H9 (cell line): ENCODE measurements at regions not wholly inside any gene's neighbourhood (a gene's known extent, or its start where the extent isn't known, plus 50 kb on each side); places are given as distances from the start of the nearest gene placed in this dataset.

ENCODE experiments used
- DNase-seq: peaks from one replicate; pipeline ENCODE4 v3.0.0-alpha.2; 2017
- H2AFZ ChIP-seq: one replicate; pipeline ENCODE4 v1.6.1; 2013; ENCODE audit warnings: mild to moderate bottlenecking, low read length, control low read depth, moderate library complexity
- H2AK5ac ChIP-seq: 2 replicates; pipeline ENCODE4 v1.6.1; 2013; ENCODE audit warnings: low read length, control low read depth, mixed read lengths; ENCODE audit not compliant: insufficient read length
- H2BK120ac ChIP-seq: one replicate; pipeline ENCODE4 v1.6.1; 2013; ENCODE audit warnings: low read depth, mild to moderate bottlenecking, low read length, control low read depth, inconsistent platforms; ENCODE audit not compliant: poor library complexity, severe bottlenecking
- H2BK12ac ChIP-seq: 2 replicates; pipeline ENCODE4 v1.6.1; 2013; ENCODE audit warnings: low read length, control low read depth, mixed read lengths, low read depth; ENCODE audit not compliant: insufficient read length
- H2BK15ac ChIP-seq: 2 replicates; pipeline ENCODE4 v1.6.1; 2013; ENCODE audit warnings: low read depth, low read length, control low read depth
- H2BK20ac ChIP-seq: one replicate; pipeline ENCODE4 v1.6.1; 2013; ENCODE audit warnings: low read depth, mild to moderate bottlenecking, low read length, control low read depth, inconsistent platforms; ENCODE audit not compliant: poor library complexity, severe bottlenecking
- H2BK5ac ChIP-seq: 2 replicates; pipeline ENCODE4 v1.6.1; 2013; ENCODE audit warnings: low read length, control low read depth, mixed read lengths; ENCODE audit not compliant: insufficient read length
- H3K14ac ChIP-seq: 2 replicates; pipeline ENCODE4 v1.6.1; 2013; ENCODE audit warnings: low read length, control low read depth; ENCODE audit not compliant: insufficient read depth
- H3K18ac ChIP-seq: 2 replicates; pipeline ENCODE4 v1.6.1; 2013; ENCODE audit warnings: low read depth, mild to moderate bottlenecking, mixed read lengths, low read length, control low read depth; ENCODE audit not compliant: insufficient read length
- H3K23ac ChIP-seq: 2 replicates; pipeline ENCODE4 v1.6.1; 2013; ENCODE audit warnings: low read length, control low read depth, mixed read lengths, low read depth; ENCODE audit not compliant: insufficient read length
- H3K23me2 ChIP-seq: 2 replicates; pipeline ENCODE4 v1.6.1; 2013; ENCODE audit warnings: low read depth, mild to moderate bottlenecking, mixed read lengths, low read length, control low read depth; ENCODE audit not compliant: insufficient read length, poor library complexity, severe bottlenecking
- H3K27ac ChIP-seq: 2 replicates; pipeline ENCODE4 v1.5.1; 2013; ENCODE audit warnings: low read length, control low read depth, mixed read lengths, low read depth; ENCODE audit not compliant: insufficient read length
- H3K27me3 ChIP-seq: 2 replicates; pipeline ENCODE4 v1.6.1; 2013; ENCODE audit warnings: low read length, control low read depth, inconsistent platforms; ENCODE audit not compliant: insufficient read depth
- H3K4ac ChIP-seq: 2 replicates; pipeline ENCODE4 v1.6.1; 2013; ENCODE audit warnings: low read depth, mild to moderate bottlenecking, control low read depth, inconsistent platforms, low read length, moderate library complexity
- H3K4me1 ChIP-seq: 2 replicates; pipeline ENCODE4 v1.6.1; 2013; ENCODE audit warnings: low read length, control low read depth, inconsistent platforms; ENCODE audit not compliant: insufficient read depth
- H3K4me2 ChIP-seq: 2 replicates; pipeline ENCODE4 v1.6.1; 2013; ENCODE audit warnings: low read length, control low read depth, mixed read lengths; ENCODE audit not compliant: insufficient read length, insufficient read depth
- H3K56ac ChIP-seq: 2 replicates; pipeline ENCODE4 v1.6.1; 2013; ENCODE audit warnings: low read depth, mild to moderate bottlenecking, mixed read lengths, low read length, control low read depth; ENCODE audit not compliant: insufficient read length
- H3K79me1 ChIP-seq: 2 replicates; pipeline ENCODE4 v1.6.1; 2013; ENCODE audit warnings: low read depth, mild to moderate bottlenecking, moderate library complexity, low read length, control low read depth, inconsistent platforms; ENCODE audit not compliant: insufficient read depth, poor library complexity, severe bottlenecking
- H3K79me2 ChIP-seq: 2 replicates; pipeline ENCODE4 v1.6.1; 2013; ENCODE audit warnings: low read length, control low read depth, inconsistent platforms; ENCODE audit not compliant: insufficient read depth
- H3K9ac ChIP-seq: 2 replicates; pipeline ENCODE4 v1.6.1; 2013; ENCODE audit warnings: low read length, control low read depth, mixed read lengths; ENCODE audit not compliant: insufficient read length; ENCODE audit errors: extremely low read depth
- H3K9me3 ChIP-seq: one replicate; pipeline ENCODE4 v1.6.1; 2013; ENCODE audit warnings: low read depth, low read length, inconsistent platforms; ENCODE audit not compliant: control insufficient read depth
- H3T11ph ChIP-seq: one replicate; pipeline ENCODE4 v1.6.1; 2013; ENCODE audit warnings: mild to moderate bottlenecking, low read length, control low read depth, inconsistent platforms
- H4K20me1 ChIP-seq: one replicate; pipeline ENCODE4 v1.6.1; 2013; ENCODE audit not compliant: control insufficient read depth, insufficient read length, insufficient read depth
- H4K5ac ChIP-seq: 2 replicates; pipeline ENCODE4 v1.6.1; 2013; ENCODE audit warnings: low read depth, mild to moderate bottlenecking, mixed read lengths, low read length, control low read depth; ENCODE audit not compliant: insufficient read length
- H4K8ac ChIP-seq: replicated peaks from 2 replicates; pipeline ENCODE4 v1.6.1; 2013; ENCODE audit warnings: low read length, control low read depth, mixed read lengths, low read depth; ENCODE audit not compliant: insufficient read length
- H4K91ac ChIP-seq: 2 replicates; pipeline ENCODE4 v1.6.1; 2013; ENCODE audit warnings: low read depth, mild to moderate bottlenecking, moderate library complexity, mixed read lengths, low read length, control low read depth; ENCODE audit not compliant: insufficient read length
- H3K27ac Mint-ChIP-seq, 3 experiments: 2 replicates in 2 of 3; 3 replicates in 1 of 3; pipeline ENCODE4 v1.8.0; 2020 to 2021; ENCODE audit warnings: mixed read lengths in 3 of 3, mild to moderate bottlenecking in 1 of 3, moderate library complexity in 1 of 3
- H3K27me3 Mint-ChIP-seq: 2 replicates; pipeline ENCODE4 v1.8.0; 2021; ENCODE audit warnings: low read depth, mild to moderate bottlenecking, moderate library complexity, mixed read lengths
- H3K36me3 Mint-ChIP-seq, 3 experiments: 2 replicates in 2 of 3; 3 replicates in 1 of 3; pipeline ENCODE4 v1.8.0; 2020 to 2021; ENCODE audit warnings: low read depth in 3 of 3, mixed read lengths in 3 of 3; ENCODE audit not compliant: insufficient read depth in 1 of 3
- H3K4me1 Mint-ChIP-seq, 2 experiments: 2 replicates each; pipeline ENCODE4 v1.8.0; 2020; ENCODE audit warnings: mixed read lengths in 2 of 2
- H3K4me3 Mint-ChIP-seq, 2 experiments: 2 replicates in 1 of 2; 3 replicates in 1 of 2; pipeline ENCODE4 v1.8.0; 2020 to 2021; ENCODE audit warnings: mild to moderate bottlenecking in 2 of 2, mixed read lengths in 2 of 2, moderate library complexity in 1 of 2
- H3K9me3 Mint-ChIP-seq, 2 experiments: 2 replicates in 1 of 2; 3 replicates in 1 of 2; pipeline ENCODE4 v1.8.0; 2020; ENCODE audit warnings: mild to moderate bottlenecking in 2 of 2, mixed read lengths in 2 of 2, moderate library complexity in 1 of 2
- CTCF ChIP-seq: fragments of 200-600 bp; sonication (generic); conservative IDR thresholded peaks from 3 replicates; pipeline ENCODE4 v1.8.0; 2021; ENCODE audit warnings: antibody characterized with exemption, mild to moderate bottlenecking
- WGBS: extraction: QIAGEN DNeasy Blood & Tissue Kit; methylation state at CpG from one replicate; pipeline ENCODE4 v1.1.7; 2013; ENCODE audit warnings: missing lambda C conversion rate, low lambda C conversion rate, mixed read lengths; ENCODE audit not compliant: insufficient read length; ENCODE audit errors: extremely low coverage; 5-methylcytosine and 5-hydroxymethylcytosine counted together

GRCh38 chr2:154588838-154589237 is 109.7 kb upstream of the KCNJ3 start:
- no peak overlapping the region for H2BK12ac ChIP-seq
- H3K36me3 Mint-ChIP-seq, result no peaks in the 10 kb centered on the region
- peaks cover 11% of the 10 kb centered on the region; the same call in 1 of the 2 replicates for H3K4me1 ChIP-seq
- H3K9me3 ChIP-seq, result no peaks in the 10 kb centered on the region
- H3K18ac ChIP-seq, result no peak overlapping the region
- no peaks in the 10 kb centered on the region for H3K27me3 Mint-ChIP-seq
- no peak for TF ChIP-seq CTCF
- H4K8ac ChIP-seq, result no peak overlapping the region
- H3K9me3 Mint-ChIP-seq, result no peaks in the 10 kb centered on the region
- H3K4ac ChIP-seq, result no peak overlapping the region
- H3K4me3 Mint-ChIP-seq, result no peak overlapping the region
- no peaks in the 10 kb centered on the region for H4K20me1 ChIP-seq
- H4K5ac ChIP-seq, result no peak overlapping the region
- H2BK15ac ChIP-seq, result no peak overlapping the region
- H3K27me3 ChIP-seq, result no peaks in the 10 kb centered on the region
- H3T11ph ChIP-seq, result no peak overlapping the region
- no peaks in the 10 kb centered on the region for H3K23me2 ChIP-seq
- H3K14ac ChIP-seq, result no peak overlapping the region
- no peak overlapping the region for H3K4me2 ChIP-seq
- H3K79me2 ChIP-seq, result no peaks in the 10 kb centered on the region
- WGBS, result no CpG with 5 or more reads among the region's 1 CpG
- no peak overlapping the region for H2BK20ac ChIP-seq
- H2BK5ac ChIP-seq, result no peak overlapping the region
- no peak overlapping the region for H3K9ac ChIP-seq
- no peak overlapping the region for H2AFZ ChIP-seq
- H3K4me1 Mint-ChIP-seq, result peaks cover 54 to 61% of the 10 kb centered on the region in 2 experiments
- H3K56ac ChIP-seq, result no peak overlapping the region
- no peak overlapping the region for H3K23ac ChIP-seq
- peak overlapping the region; percentile 91 for H3K27ac ChIP-seq
- DNase-seq, result no peak
- no peak overlapping the region for H2AK5ac ChIP-seq
- no peak overlapping the region for H4K91ac ChIP-seq
- no peaks in the 10 kb centered on the region for H3K79me1 ChIP-seq
- no peak overlapping the region for H2BK120ac ChIP-seq
- H3K27ac Mint-ChIP-seq, result peak overlapping the region; percentile 35 to 96 (median 92); a peak in 6 of 7 replicates
